Mammary epithelial cell (primary cell): ENCODE measurements at regions not wholly inside any gene's neighbourhood (a gene's known extent, or its start where the extent isn't known, plus 50 kb on each side); places are given as distances from the start of the nearest gene placed in this dataset.

Source experiments
- EZH2 ChIP-seq: IDR thresholded peaks from 2 replicates; pipeline ENCODE4 v1.6.1; 2012; ENCODE audit warnings: low read length, inconsistent platforms, borderline replicate concordance
- TF ChIP-seq, protein P1 (sequence below), 2 donors: IDR thresholded peaks in 1 of 2; conservative IDR thresholded peaks in 1 of 2; 2 replicates each; pipeline ENCODE4 v1.5.1; 2011 to 2012; ENCODE audit warnings: inconsistent platforms in 2 of 2, low read length in 2 of 2, mild to moderate bottlenecking in 2 of 2, control low read depth in 1 of 2, low read depth in 1 of 2; ENCODE audit not compliant: insufficient read depth in 1 of 2; ENCODE audit errors: extremely low read depth in 1 of 2

DNA sequence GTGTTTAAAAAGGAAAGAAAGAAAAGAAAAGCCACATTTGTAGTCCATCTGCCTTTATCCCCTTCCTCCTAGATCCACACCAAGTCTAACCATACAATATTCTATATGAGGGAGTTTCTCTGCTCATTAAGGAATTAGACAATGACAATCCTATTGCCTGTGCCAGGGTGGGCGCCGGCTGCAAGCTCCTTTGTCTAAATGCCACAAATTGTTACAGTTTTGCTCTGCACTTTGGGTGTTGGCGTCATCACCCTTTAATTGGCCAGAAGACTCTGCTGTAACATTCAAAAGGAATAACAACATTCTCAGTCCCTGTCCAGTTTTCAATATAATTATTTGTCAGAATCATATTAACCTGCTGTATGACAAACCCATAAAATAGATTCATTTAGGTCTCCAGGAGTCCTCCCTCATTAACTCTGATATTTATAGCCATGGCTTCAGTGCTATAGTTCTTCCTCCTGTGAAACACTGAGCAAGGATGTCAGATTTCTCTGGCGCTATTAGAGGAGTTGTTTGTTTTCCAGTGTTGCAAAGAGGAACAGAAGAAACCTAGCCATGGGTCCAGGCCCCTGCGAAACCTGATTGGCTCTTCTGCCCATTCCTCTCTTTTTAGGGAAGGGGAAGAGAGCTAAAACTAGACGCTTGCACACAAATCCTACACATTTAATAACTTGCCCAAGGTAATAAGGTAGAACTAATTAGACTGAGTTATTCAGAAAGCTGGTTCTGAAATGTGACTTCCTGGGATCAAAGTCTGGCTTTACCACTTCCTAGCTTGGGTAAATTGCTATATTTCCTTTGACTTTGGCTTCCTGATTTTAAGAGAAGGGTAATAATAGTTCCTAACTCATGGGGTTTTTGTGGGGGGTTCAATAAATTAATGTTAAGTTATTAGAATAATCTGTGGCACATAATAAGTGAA is 112.4 kb downstream of the CD47 start:
- TF ChIP-seq, protein P1, sequence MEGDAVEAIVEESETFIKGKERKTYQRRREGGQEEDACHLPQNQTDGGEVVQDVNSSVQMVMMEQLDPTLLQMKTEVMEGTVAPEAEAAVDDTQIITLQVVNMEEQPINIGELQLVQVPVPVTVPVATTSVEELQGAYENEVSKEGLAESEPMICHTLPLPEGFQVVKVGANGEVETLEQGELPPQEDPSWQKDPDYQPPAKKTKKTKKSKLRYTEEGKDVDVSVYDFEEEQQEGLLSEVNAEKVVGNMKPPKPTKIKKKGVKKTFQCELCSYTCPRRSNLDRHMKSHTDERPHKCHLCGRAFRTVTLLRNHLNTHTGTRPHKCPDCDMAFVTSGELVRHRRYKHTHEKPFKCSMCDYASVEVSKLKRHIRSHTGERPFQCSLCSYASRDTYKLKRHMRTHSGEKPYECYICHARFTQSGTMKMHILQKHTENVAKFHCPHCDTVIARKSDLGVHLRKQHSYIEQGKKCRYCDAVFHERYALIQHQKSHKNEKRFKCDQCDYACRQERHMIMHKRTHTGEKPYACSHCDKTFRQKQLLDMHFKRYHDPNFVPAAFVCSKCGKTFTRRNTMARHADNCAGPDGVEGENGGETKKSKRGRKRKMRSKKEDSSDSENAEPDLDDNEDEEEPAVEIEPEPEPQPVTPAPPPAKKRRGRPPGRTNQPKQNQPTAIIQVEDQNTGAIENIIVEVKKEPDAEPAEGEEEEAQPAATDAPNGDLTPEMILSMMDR (conservative IDR thresholded peaks at IDR 0.05 in 1 of 2, IDR thresholded peaks at IDR 0.05 in 1 of 2; ENCODE audit: extremely low read depth in 1 of 2, insufficient read depth in 1 of 2, low read depth in 1 of 2, low read length in 2 of 2): no peak
- no peak for TF ChIP-seq EZH2
